Activated T-cell treated with anti-CD3 and anti-CD28 coated beads, Interleukin-2, amount 50 U/mL, for 4 hours (primary cell): ENCODE measurements at regions not wholly inside any gene's neighbourhood (a gene's known extent, or its start where the extent isn't known, plus 50 kb on each side); places are given as distances from the start of the nearest gene placed in this dataset.
"Not testable (repeated sequence)": the region's sequence is repeated elsewhere in the genome, so short reads cannot be mapped to it uniquely, and the experiment has no call there.

ENCODE experiments used
- ATAC-seq, 2 donors: fragments of 200-7000 bp; cut with Tn5 transposase; one replicate each; pipeline ENCODE4 v1.10.0; 2021
- DNase-seq: peaks from one replicate; pipeline ENCODE4 v3.0.0-alpha.2; 2020
- H3K27me3 Mint-ChIP-seq: one replicate; pipeline ENCODE4 v1.8.0; 2021; ENCODE audit warnings: low read depth, mixed read lengths
- H3K36me3 Mint-ChIP-seq: one replicate; pipeline ENCODE4 v1.8.0; 2022; ENCODE audit warnings: mixed read lengths; ENCODE audit not compliant: insufficient read depth
- H3K4me1 Mint-ChIP-seq: one replicate; pipeline ENCODE4 v1.8.0; 2021; ENCODE audit warnings: low read depth, mixed read lengths
- H3K4me3 Mint-ChIP-seq: one replicate; pipeline ENCODE4 v1.8.0; 2021; ENCODE audit warnings: mild to moderate bottlenecking, moderate library complexity, mixed read lengths
- H3K9me3 Mint-ChIP-seq: one replicate; pipeline ENCODE4 v1.8.0; 2021; ENCODE audit warnings: mixed read lengths

DNA sequence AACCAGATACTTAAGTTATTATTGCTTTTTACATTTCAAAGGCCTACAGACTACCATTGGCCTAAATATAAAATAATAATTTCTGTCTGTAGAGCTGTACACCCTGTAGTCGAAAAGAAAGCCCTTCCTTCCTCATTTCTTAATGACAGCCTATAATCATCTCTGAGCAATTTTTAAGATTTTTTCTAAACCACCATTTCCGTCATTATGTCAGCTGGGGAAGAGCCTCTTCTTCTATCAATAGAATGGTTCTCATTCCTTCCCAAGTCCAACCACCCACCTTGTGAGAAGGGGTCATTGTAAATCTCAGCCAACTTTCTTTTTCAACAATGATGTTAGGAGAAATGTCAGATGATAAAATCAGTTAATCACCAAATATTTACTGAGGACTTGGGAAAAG lies 91.8 kb downstream of the PLEKHG1 start:
- ATAC-seq (no peak), DNase-seq (no peak)
- Mint-ChIP-seq H3K27me3 (no peaks in the 10 kb centered on the region), H3K4me3 (no peak overlapping the region), H3K9me3 (no peaks in the 10 kb centered on the region), H3K4me1 (peaks cover 2% of the 10 kb centered on the region), H3K36me3 (no peaks in the 10 kb centered on the region)

- Mint-ChIP-seq H3K36me3 (no peaks in the 10 kb centered on the region), H3K27me3 (no peaks in the 10 kb centered on the region), H3K9me3 (no peaks in the 10 kb centered on the region), H3K4me1 (no peaks in the 10 kb centered on the region), H3K4me3 (no peak overlapping the region)
- DNase-seq = no peak
- ATAC-seq = no peak
Observed at GRCh38 chr6:150692604-150693003, 92.9 kb downstream of the PLEKHG1 start.

DNA sequence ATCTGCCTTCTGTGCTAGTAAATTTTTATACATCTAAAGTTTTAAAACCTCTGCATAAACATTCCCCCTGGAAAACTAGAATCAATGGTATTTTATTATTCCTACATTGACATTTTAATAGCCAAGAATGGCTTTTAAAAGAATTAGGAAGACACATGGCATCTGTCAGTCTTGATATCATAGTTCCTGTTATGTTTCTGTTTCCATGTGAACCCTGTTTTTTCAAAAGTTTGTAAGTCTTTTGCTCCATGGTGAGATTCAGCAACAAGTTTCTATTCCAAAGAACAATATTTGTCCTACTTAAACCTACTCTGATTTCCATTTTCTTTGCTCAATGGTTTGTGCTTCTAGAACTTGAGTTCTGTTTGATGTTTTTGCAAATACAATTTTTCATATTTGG lies 95.2 kb downstream of the PLEKHG1 start:
- H3K36me3 Mint-ChIP-seq = no peaks in the 10 kb centered on the region
- no peak for ATAC-seq
- no peaks in the 10 kb centered on the region for H3K27me3 Mint-ChIP-seq
- H3K9me3 Mint-ChIP-seq = no peaks in the 10 kb centered on the region
- no peak overlapping the region for H3K4me3 Mint-ChIP-seq
- DNase-seq = no peak
- H3K4me1 Mint-ChIP-seq = no peaks in the 10 kb centered on the region

DNA sequence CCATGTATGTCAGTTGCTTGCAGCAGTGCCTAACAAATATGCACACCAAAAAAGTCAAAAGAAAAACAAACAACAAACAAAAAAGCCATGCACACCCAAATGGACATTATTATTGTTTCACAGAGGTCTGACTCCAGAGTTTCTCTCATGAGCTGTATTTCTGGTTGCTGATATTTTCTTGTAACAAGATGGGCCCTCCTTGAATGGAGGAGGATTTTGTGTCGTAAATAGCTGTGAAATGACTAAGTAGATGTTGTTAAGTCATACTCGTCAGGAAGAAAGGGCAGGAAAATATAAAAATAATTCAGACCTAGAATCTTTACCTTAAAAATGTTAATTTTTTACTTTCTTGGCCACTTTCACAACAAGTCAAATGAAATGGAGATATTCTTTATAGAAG lies 96.0 kb downstream of the PLEKHG1 start:
- H3K4me1 Mint-ChIP-seq = no peaks in the 10 kb centered on the region
- no peaks in the 10 kb centered on the region for H3K9me3 Mint-ChIP-seq
- no peak for DNase-seq
- no peak for ATAC-seq
- no peak overlapping the region for H3K4me3 Mint-ChIP-seq
- H3K27me3 Mint-ChIP-seq = no peaks in the 10 kb centered on the region
- no peaks in the 10 kb centered on the region for H3K36me3 Mint-ChIP-seq

- no peak for ATAC-seq
- no peaks in the 10 kb centered on the region for H3K27me3 Mint-ChIP-seq
- H3K4me1 Mint-ChIP-seq = no peaks in the 10 kb centered on the region
- no peak for DNase-seq
- no peak overlapping the region for H3K4me3 Mint-ChIP-seq
- no peaks in the 10 kb centered on the region for H3K9me3 Mint-ChIP-seq
- no peaks in the 10 kb centered on the region for H3K36me3 Mint-ChIP-seq
Observed at GRCh38 chr6:150696190-150696589, 96.5 kb downstream of the PLEKHG1 start.

- H3K27me3 Mint-ChIP-seq, H3K4me1 Mint-ChIP-seq, H3K4me3 Mint-ChIP-seq, DNase-seq, ATAC-seq, H3K36me3 Mint-ChIP-seq, H3K9me3 Mint-ChIP-seq: not testable (repeated sequence)
Observed at GRCh38 chr6:150696918-150697317, 97.2 kb downstream of the PLEKHG1 start.

- H3K9me3 Mint-ChIP-seq = no peaks in the 10 kb centered on the region
- H3K4me1 Mint-ChIP-seq = no peaks in the 10 kb centered on the region
- DNase-seq (no peak), ATAC-seq (no peak)
- H3K36me3 Mint-ChIP-seq = no peaks in the 10 kb centered on the region
- H3K4me3 Mint-ChIP-seq = no peak overlapping the region
- no peaks in the 10 kb centered on the region for H3K27me3 Mint-ChIP-seq
Observed at GRCh38 chr6:150697515-150697914, 97.8 kb downstream of the PLEKHG1 start.

DNA sequence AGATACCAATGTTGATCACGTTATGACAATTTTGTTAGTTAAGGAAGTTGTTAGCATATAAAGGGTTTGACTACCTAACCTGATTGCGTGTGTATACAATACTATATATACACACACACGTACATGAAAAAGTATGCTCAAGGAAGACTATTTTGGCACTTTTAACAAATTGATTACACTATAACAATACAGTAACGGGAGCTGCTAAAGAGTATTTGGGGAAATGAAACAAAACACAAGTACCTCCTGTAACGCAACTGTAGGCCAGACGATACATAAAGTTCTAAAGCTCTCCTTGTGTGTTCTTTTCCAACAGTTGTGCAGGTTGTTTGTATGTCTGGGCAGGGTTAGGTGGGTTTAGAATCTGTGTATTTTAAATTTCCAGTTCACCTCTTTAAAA lies 98.7 kb downstream of the PLEKHG1 start:
- ATAC-seq = no peak
- no peaks in the 10 kb centered on the region for H3K9me3 Mint-ChIP-seq

DNA sequence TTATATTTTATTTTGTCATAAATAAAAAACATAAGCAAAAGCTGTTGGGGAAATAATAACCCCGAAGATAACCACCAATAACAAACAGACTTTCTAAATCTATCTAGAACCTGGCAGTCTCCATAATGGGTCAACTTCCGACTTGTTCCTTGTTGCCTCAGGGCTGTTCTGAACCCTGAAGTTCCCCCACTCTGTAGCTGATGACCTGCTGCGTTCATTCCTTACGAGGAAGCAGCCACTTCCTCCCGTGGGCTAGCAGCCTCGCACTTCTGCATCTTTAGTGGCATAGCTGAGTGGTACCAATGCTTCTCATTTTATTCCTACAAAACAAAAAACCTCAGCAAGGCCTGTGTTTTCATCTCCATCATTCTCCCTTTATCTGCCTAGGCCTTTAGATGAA lies 103.0 kb downstream of the PLEKHG1 start:
- Mint-ChIP-seq H3K4me1 (peaks cover 4% of the 10 kb centered on the region), H3K9me3 (no peaks in the 10 kb centered on the region), H3K27me3 (no peaks in the 10 kb centered on the region), H3K4me3 (no peak overlapping the region), H3K36me3 (no peaks in the 10 kb centered on the region)
- ATAC-seq (no peak), DNase-seq (no peak)

More for the DNA sequence above, 98.7 kb downstream of the PLEKHG1 start:
- DNase-seq = no peak
- Mint-ChIP-seq H3K36me3 (no peaks in the 10 kb centered on the region), H3K4me3 (no peak overlapping the region), H3K4me1 (peaks cover 4% of the 10 kb centered on the region), H3K27me3 (no peaks in the 10 kb centered on the region)

DNA sequence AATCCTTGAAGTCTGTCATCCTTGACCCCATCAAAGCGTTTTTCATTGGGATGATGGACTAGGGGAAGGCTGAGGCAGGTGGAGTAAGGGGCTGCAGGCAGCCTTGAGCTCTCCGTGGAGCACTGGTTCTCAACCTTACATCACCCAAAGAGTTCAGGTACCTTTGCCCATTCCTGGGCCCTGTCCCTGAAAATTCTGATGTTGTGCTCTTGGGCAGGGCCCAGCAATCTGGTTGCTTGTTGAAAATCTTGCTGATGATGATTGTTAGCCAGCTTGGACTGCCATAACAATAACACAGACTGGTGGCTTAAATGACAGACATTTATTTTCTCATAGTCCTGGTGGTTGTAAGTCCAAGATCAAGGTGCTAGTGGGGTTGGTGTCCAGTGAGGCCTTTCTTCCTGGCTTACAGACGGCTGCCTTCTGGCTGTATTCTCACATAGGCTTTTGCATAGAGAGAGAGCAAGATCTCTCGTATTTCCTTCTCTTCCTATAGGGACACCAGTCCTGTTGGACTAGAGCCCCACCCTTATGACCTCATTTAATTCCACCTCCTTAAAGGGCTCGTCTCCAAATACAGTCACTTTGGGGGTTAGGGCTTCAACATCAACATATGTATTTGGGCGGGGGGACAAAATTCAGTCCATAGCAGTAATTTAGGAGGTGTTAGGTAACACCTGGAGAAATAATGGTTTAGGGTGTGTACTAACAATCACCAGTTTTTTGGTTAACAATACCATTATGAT lies 104.9 kb downstream of the PLEKHG1 start:
- Mint-ChIP-seq H3K36me3 (no peaks in the 10 kb centered on the region), H3K9me3 (no peaks in the 10 kb centered on the region), H3K27me3 (no peaks in the 10 kb centered on the region), H3K4me1 (peaks cover 4% of the 10 kb centered on the region), H3K4me3 (no peak overlapping the region)
- no peak for DNase-seq
- no peak for ATAC-seq

- H3K4me1 Mint-ChIP-seq = peaks cover 4% of the 10 kb centered on the region
- no peak for DNase-seq
- no peak overlapping the region for H3K4me3 Mint-ChIP-seq
- ATAC-seq = no peak
- H3K9me3 Mint-ChIP-seq = no peaks in the 10 kb centered on the region
- peaks cover 3% of the 10 kb centered on the region for H3K27me3 Mint-ChIP-seq
- H3K36me3 Mint-ChIP-seq = no peaks in the 10 kb centered on the region
Observed at GRCh38 chr6:150705392-150705791, 105.7 kb downstream of the PLEKHG1 start.

DNA sequence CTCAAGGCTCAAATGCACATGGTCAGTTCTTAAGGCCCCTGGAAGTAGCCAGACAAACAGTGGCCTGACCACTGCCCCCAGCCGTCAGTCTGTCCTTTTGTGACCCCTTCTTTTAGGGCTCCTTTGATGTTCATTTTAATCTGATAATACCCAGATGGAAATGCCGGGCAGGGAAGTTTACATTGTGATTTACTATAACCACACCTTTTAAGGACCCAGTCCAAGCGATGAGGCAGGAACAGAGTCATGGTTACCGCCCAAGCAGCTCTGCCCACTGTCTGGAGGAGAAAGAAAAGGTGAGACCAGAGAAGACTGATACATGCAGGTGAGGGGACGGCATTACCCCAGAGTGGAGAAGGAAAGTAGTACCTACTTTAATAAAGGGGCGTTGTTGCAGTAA lies 110.6 kb downstream of the PLEKHG1 start:
- no peaks in the 10 kb centered on the region for H3K36me3 Mint-ChIP-seq
- no peaks in the 10 kb centered on the region for H3K4me1 Mint-ChIP-seq
- H3K27me3 Mint-ChIP-seq = peaks cover 3% of the 10 kb centered on the region
- no peaks in the 10 kb centered on the region for H3K9me3 Mint-ChIP-seq
- H3K4me3 Mint-ChIP-seq = no peak overlapping the region
- no peak for DNase-seq
- no peak for ATAC-seq

DNA sequence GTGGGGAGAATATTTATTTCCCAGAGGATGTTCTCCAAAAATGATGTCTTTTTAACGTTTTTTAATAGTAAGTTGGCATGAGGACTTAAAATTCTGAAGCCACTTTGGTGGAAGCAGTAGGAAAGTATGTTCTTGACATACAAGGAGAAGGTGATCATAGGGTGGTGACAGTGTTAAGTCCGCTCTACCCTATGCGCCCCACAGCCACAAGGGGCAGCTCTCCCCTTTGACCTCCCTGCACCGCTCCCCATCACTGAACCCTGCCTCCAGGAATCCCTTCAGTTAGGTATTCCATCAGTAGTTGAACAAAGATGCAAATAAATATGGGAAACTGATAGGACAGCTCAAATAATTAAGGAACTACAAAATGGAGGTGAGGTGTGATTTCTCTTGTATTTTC lies 111.4 kb downstream of the PLEKHG1 start:
- Mint-ChIP-seq H3K36me3 (no peaks in the 10 kb centered on the region), H3K9me3 (no peaks in the 10 kb centered on the region), H3K27me3 (peaks cover 3% of the 10 kb centered on the region), H3K4me3 (no peak overlapping the region), H3K4me1 (no peaks in the 10 kb centered on the region)
- DNase-seq (no peak), ATAC-seq (no peak)

GRCh38 chr6:150711584-150712504 lies 112.2 kb downstream of the PLEKHG1 start:
- H3K9me3 Mint-ChIP-seq = no peaks in the 10 kb centered on the region
- H3K4me1 Mint-ChIP-seq = no peaks in the 10 kb centered on the region
- ATAC-seq = no peak
- H3K36me3 Mint-ChIP-seq = no peaks in the 10 kb centered on the region
- H3K27me3 Mint-ChIP-seq = peaks cover 3% of the 10 kb centered on the region
- H3K4me3 Mint-ChIP-seq = no peak overlapping the region
- no peak for DNase-seq
